HCT116 (cell line): ENCODE measurements at regions not wholly inside any gene's neighbourhood (a gene's known extent, or its start where the extent isn't known, plus 50 kb on each side); places are given as distances from the start of the nearest gene placed in this dataset.

Source experiments
- ATAC-seq: fragments of 200-7000 bp; cut with Tn5 transposase; 2 replicates; pipeline ENCODE4 v1.9.1; 2020; ENCODE audit warnings: mild to moderate bottlenecking, moderate library complexity
- BruUV-seq: library from RNA; stranded (reverse); fragments of 400-500 nt; replicated peaks from 2 replicates; lab custom pipeline; 2021; lab: Mats Ljungman, UMichigan
- CTCF ChIA-PET: fragments of 300-600 bp; sonication (Branson Sonifier 250); formaldehyde crosslinking; loops from one replicate; lab custom pipeline; 2021; ENCODE audit warnings: antibody characterized with exemption; lab: Charles Lee
- POLR2A ChIA-PET: fragments of 300-600, 350-600 bp; sonication (Branson Sonifier 250); formaldehyde crosslinking; loops from one replicate; lab custom pipeline; 2021; ENCODE audit warnings: antibody characterized with exemption; lab: Charles Lee
- RAD21 ChIA-PET, 2 experiments: fragments of 300-600 bp; sonication (Branson Sonifier 250); formaldehyde crosslinking; loops; one replicate each; lab custom pipeline; 2023; ENCODE audit warnings: low total read pairs in 2 of 2; ENCODE audit not compliant: uncharacterized antibody in 2 of 2, unreplicated experiment in 2 of 2, low non-redundant PET in 1 of 2; lab: Charles Lee
- DNase-seq: peaks from one replicate; pipeline ENCODE4 v3.0.0-alpha.2; 2010; ENCODE audit warnings: low read depth, low spot score
- H2AFZ ChIP-seq: fragments of 200-600 bp; shearing (Covaris generic), sonication (generic); 2 replicates; pipeline ENCODE4 v1.6.1; 2017; ENCODE audit warnings: low read depth, mixed run types, mixed read lengths, antibody characterized with exemption, low read length; ENCODE audit not compliant: poor library complexity, severe bottlenecking
- H3K27ac ChIP-seq: 2 replicates; pipeline ENCODE4 v1.5.1; 2012; ENCODE audit warnings: low read depth, low read length
- H3K27me3 ChIP-seq: fragments of 200-600 bp; sonication (generic); 2 replicates; pipeline ENCODE4 v1.6.1; 2016; ENCODE audit warnings: mixed run types, low read length, mixed read lengths; ENCODE audit not compliant: insufficient read depth
- H3K36me3 ChIP-seq, 2 experiments: fragments of 200-500 bp in 1 of 2; fragments of 200-600 bp in 1 of 2; sonication (Bioruptor generic) in 1 of 2; sonication (generic) in 1 of 2; 2 replicates each; pipeline versions ENCODE4 v1.5.1 to v1.6.1; 2014 to 2016; ENCODE audit warnings: low read length in 2 of 2, inconsistent platforms in 1 of 2, mixed read lengths in 1 of 2, mixed run types in 1 of 2; ENCODE audit not compliant: insufficient read depth in 2 of 2, control insufficient read depth in 1 of 2
- H3K4me1 ChIP-seq, 2 experiments: fragments of 200-600 bp in 1 of 2; sonication (generic) in 1 of 2; 2 replicates each; pipeline versions ENCODE4 v1.5.1 to v1.6.1; 2012 to 2017; ENCODE audit warnings: low read length in 2 of 2, inconsistent platforms in 1 of 2, mild to moderate bottlenecking in 1 of 2, mixed read lengths in 1 of 2, mixed run types in 1 of 2, moderate library complexity in 1 of 2; ENCODE audit not compliant: insufficient read depth in 2 of 2, control insufficient read depth in 1 of 2
- H3K4me2 ChIP-seq: fragments of 200-600 bp; sonication (generic); 2 replicates; pipeline ENCODE4 v1.6.1; 2017; ENCODE audit warnings: mixed run types, low read length, mixed read lengths
- H3K4me3 ChIP-seq, 2 experiments: fragments of 200-600 bp in 1 of 2; sonication (generic) in 1 of 2; replicated peaks in 1 of 2; 2 replicates each; pipeline ENCODE4 v1.5.1; 2011 to 2016; ENCODE audit warnings: low read length in 2 of 2, control low read depth in 1 of 2, low read depth in 1 of 2, mild to moderate bottlenecking in 1 of 2, mixed read lengths in 1 of 2, mixed run types in 1 of 2
- H3K79me2 ChIP-seq: fragments of 200-600 bp; sonication (generic); 2 replicates; pipeline ENCODE4 v1.6.1; 2017; ENCODE audit warnings: mild to moderate bottlenecking, mixed run types, low read length, moderate library complexity, mixed read lengths; ENCODE audit not compliant: insufficient read depth
- H3K9ac ChIP-seq: fragments of 200-600 bp; sonication (generic); 2 replicates; pipeline ENCODE4 v1.6.1; 2016; ENCODE audit warnings: low read length, mixed read lengths
- H3K9me2 ChIP-seq: fragments of 200-600 bp; sonication (generic), shearing (Covaris generic); 2 replicates; pipeline ENCODE4 v1.6.1; 2017; ENCODE audit warnings: mixed run types, mild to moderate bottlenecking, moderate library complexity; ENCODE audit not compliant: insufficient read depth
- H3K9me3 ChIP-seq, 2 experiments: fragments of 200-500 bp in 1 of 2; fragments of 200-600 bp in 1 of 2; sonication (Bioruptor generic) in 1 of 2; sonication (generic) in 1 of 2; 2 replicates each; pipeline ENCODE4 v1.6.1; 2014 to 2017; ENCODE audit warnings: low read length in 2 of 2, mixed read lengths in 2 of 2, inconsistent platforms in 1 of 2, low read depth in 1 of 2, mild to moderate bottlenecking in 1 of 2, mixed run types in 1 of 2, moderate library complexity in 1 of 2; ENCODE audit not compliant: control insufficient read depth in 1 of 2, insufficient read depth in 1 of 2
- H4K20me1 ChIP-seq: fragments of 200-600 bp; sonication (generic), shearing (Covaris generic); 2 replicates; pipeline ENCODE4 v1.6.1; 2017; ENCODE audit warnings: mixed run types, mild to moderate bottlenecking, moderate library complexity; ENCODE audit not compliant: insufficient read depth
- CBX3 ChIP-seq: IDR thresholded peaks from 2 replicates; pipeline ENCODE4 v1.6.1; 2012; ENCODE audit warnings: low read depth
- ELF1 ChIP-seq: IDR thresholded peaks from 2 replicates; pipeline ENCODE4 v1.6.1; 2012; ENCODE audit warnings: low read depth, borderline replicate concordance
- FOSL1 ChIP-seq: IDR thresholded peaks from 2 replicates; pipeline ENCODE4 v1.6.1; 2012; ENCODE audit warnings: low read depth
- MAX ChIP-seq: IDR thresholded peaks from 2 replicates; pipeline ENCODE4 v1.6.1; 2012
- SP1 ChIP-seq: IDR thresholded peaks from 2 replicates; pipeline ENCODE4 v1.6.1; 2012; ENCODE audit warnings: low read depth
- SRF ChIP-seq: IDR thresholded peaks from 2 replicates; pipeline ENCODE4 v1.6.1; 2012; ENCODE audit warnings: low read depth
- TCF7L2 ChIP-seq: IDR thresholded peaks from 2 replicates; pipeline ENCODE4 v1.7.0; 2011; ENCODE audit warnings: borderline replicate concordance, inconsistent platforms; ENCODE audit not compliant: insufficient read depth, insufficient read length; ENCODE audit errors: extremely low read depth
- YY1 ChIP-seq: IDR thresholded peaks from 2 replicates; pipeline ENCODE4 v1.6.1; 2011; ENCODE audit warnings: low read length, low read depth, moderate library complexity, mild to moderate bottlenecking; ENCODE audit not compliant: insufficient replicate concordance; ENCODE audit errors: extremely low read depth
- ZFX ChIP-seq: fragments of 450-650 bp; IDR thresholded peaks from 2 replicates; pipeline ENCODE4 v1.6.1; 2017
- ZNF274 ChIP-seq: fragments of 200-500 bp; sonication (Bioruptor generic); IDR thresholded peaks from 2 replicates; pipeline ENCODE4 v1.6.1; 2014; ENCODE audit warnings: mild to moderate bottlenecking, low read depth, low read length, inconsistent platforms
- intact Hi-C: fragments of 100-400 bp; cut with micrococcal nuclease; formaldehyde crosslinking; loops from 2 replicates; pipeline ENCODE4 v1.10.0; 2022
- TF ChIP-seq, protein P1 (sequence below): IDR thresholded peaks from 2 replicates; pipeline ENCODE4 v1.6.1; 2011; ENCODE audit warnings: mild to moderate bottlenecking, low read length, moderate library complexity; ENCODE audit not compliant: insufficient replicate concordance; ENCODE audit errors: extremely low read depth
- TF ChIP-seq, protein P2 (sequence below): IDR thresholded peaks from 2 replicates; pipeline ENCODE4 v1.6.1; 2012

DNA sequence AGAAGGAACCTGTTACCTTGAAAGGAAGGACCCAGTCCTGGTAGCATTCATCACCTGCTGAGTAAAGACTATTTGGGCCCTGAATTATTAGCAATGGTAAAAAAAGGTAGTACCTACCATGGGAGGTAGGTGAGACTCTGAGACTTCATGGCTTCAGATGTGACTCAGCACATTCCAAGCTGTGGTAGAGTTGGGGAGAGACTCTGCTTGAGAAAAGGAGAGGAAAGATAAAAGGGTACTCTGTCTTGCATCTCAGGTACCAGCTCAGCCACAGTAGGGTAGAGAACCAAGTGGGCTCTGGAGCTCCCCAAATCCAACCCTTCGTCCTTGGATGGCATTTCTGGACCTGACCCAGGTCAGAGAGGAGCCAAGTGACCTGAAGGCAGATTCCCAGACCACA lies 430.4 kb downstream of the TBL1XR1 start:
- no TSS peak for BruUV-seq
- peak; percentile 65 for ATAC-seq
- DNase-seq: no peak

More for the DNA sequence above, 430.4 kb downstream of the TBL1XR1 start:
- H3K27ac ChIP-seq: no peak overlapping the region
- no peaks in the 10 kb centered on the region for H3K36me3 ChIP-seq
- no peaks in the 10 kb centered on the region for H3K9me2 ChIP-seq
- H3K79me2 ChIP-seq: no peaks in the 10 kb centered on the region
- no peaks in the 10 kb centered on the region for H4K20me1 ChIP-seq
- no peaks in the 10 kb centered on the region for H3K27me3 ChIP-seq
- ChIA-PET CTCF (no interaction called here), RAD21 (no interaction called here), POLR2A (interaction anchor here (0.6 kb wide), 1 partner anchor 30 kb away, joined by 3 read pairs; no protein-coding TSS in a partner anchor)
- intact Hi-C loops: no loop called here
- H3K4me2 ChIP-seq: peak overlapping the region; percentile 64
- H3K9me3 ChIP-seq: no peaks in the 10 kb centered on the region
- peak overlapping the region in 1 of 2 experiments; percentile 27; a peak in 1 of 4 replicates for H3K4me3 ChIP-seq
- H3K4me1 ChIP-seq: peaks cover 0 to 17% of the 10 kb centered on the region in 2 experiments; a peak in 2 of 4 replicates
- no peak for TF ChIP-seq YY1
- TF ChIP-seq TCF7L2: no peak
- no peak for TF ChIP-seq SP1
- TF ChIP-seq FOSL1: no peak
- TF ChIP-seq ZFX: no peak
- TF ChIP-seq, protein P1, sequence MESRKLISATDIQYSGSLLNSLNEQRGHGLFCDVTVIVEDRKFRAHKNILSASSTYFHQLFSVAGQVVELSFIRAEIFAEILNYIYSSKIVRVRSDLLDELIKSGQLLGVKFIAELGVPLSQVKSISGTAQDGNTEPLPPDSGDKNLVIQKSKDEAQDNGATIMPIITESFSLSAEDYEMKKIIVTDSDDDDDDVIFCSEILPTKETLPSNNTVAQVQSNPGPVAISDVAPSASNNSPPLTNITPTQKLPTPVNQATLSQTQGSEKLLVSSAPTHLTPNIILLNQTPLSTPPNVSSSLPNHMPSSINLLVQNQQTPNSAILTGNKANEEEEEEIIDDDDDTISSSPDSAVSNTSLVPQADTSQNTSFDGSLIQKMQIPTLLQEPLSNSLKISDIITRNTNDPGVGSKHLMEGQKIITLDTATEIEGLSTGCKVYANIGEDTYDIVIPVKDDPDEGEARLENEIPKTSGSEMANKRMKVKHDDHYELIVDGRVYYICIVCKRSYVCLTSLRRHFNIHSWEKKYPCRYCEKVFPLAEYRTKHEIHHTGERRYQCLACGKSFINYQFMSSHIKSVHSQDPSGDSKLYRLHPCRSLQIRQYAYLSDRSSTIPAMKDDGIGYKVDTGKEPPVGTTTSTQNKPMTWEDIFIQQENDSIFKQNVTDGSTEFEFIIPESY: no peak
- TF ChIP-seq ELF1: no peak
- no peak for TF ChIP-seq ZNF274
- no peak for TF ChIP-seq MAX
- TF ChIP-seq, protein P2, sequence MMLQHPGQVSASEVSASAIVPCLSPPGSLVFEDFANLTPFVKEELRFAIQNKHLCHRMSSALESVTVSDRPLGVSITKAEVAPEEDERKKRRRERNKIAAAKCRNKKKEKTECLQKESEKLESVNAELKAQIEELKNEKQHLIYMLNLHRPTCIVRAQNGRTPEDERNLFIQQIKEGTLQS: no peak
- TF ChIP-seq CBX3: no peak
- TF ChIP-seq SRF: no peak
- H3K9ac ChIP-seq: no peak overlapping the region
- peak overlapping the region; percentile 33 for H2AFZ ChIP-seq
